Sigmoid colon (tissue), 4 donors: ENCODE measurements at regions not wholly inside any gene's neighbourhood (a gene's known extent, or its start where the extent isn't known, plus 50 kb on each side); places are given as distances from the start of the nearest gene placed in this dataset.

Experiments
- CTCF ChIP-seq, 4 experiments: fragments of 450-650 bp in 3 of 4; fragments of 200-600 bp in 1 of 4; IDR thresholded peaks; one replicate each; pipeline ENCODE4 v1.5.1; 2016 to 2019; ENCODE audit warnings: antibody characterized with exemption in 4 of 4, mild to moderate bottlenecking in 3 of 4, moderate library complexity in 2 of 4
- EP300 ChIP-seq, 4 donors: sonication (generic); formaldehyde crosslinking; IDR thresholded peaks; one replicate each; pipeline ENCODE4 v1.6.1; 2017; ENCODE audit warnings: antibody characterized with exemption in 4 of 4

- no peak for TF ChIP-seq EP300 (IDR thresholded peaks at IDR 0.05)
- no peak for TF ChIP-seq CTCF (IDR thresholded peaks at IDR 0.05)
Measured at GRCh38 chr3:106842151-106842550, 535.1 kb upstream of the CCDC54 start.
